ENCODE measurements at regions not wholly inside any gene's neighbourhood (a gene's known extent, or its start where the extent isn't known, plus 50 kb on each side); places are given as distances from the start of the nearest gene placed in this dataset.

DNA sequence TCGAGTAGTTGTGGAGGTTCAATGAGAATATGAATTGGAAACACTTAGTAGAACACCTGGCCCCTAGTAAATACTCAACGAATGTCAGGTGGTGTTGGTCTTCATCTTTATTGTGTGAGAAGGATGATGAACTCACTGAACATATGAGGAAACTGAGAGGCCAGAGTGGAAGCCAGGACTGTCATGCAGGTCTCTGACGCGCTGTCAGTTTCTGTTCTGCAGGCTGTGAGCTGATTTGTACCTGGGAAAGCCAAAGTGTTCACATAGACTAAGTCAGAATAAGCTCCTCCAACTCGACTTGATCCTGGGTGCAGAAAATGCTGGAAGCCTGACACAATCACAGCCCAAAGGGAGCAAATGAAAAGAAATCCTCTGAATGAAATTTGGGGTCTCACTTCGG lies 222.2 kb downstream of the LY86 start:
- peak in 2 of 4 experiments; percentile 24 to 40 for ATAC-seq (replicated peaks in 1 of 4)
- Histone ChIP-seq H3K4me3 (ENCODE audit: control insufficient read depth in 1 of 2, extremely low read depth in 1 of 2, low read length in 1 of 2) (peak overlapping the region; percentile 54 to 60), H3K36me3 (ENCODE audit: control insufficient read depth in 2 of 2, extremely low read depth in 1 of 2, insufficient read depth in 1 of 2, low read length in 1 of 2) (no peaks in the 10 kb centered on the region), H3K9me3 (no peaks in the 10 kb centered on the region), H3K27me3 (replicated peaks in 1 of 2; ENCODE audit: control insufficient read depth in 2 of 2, extremely low read depth in 1 of 2, insufficient read depth in 2 of 2, low read length in 1 of 2) (peaks cover 0 to 15% of the 10 kb centered on the region in 2 experiments), H3K27ac (ENCODE audit: low read length) (no peak overlapping the region), H3K4me1 (ENCODE audit: control insufficient read depth in 1 of 2, extremely low read depth in 1 of 2, insufficient read depth in 2 of 2, low read length in 2 of 2) (peaks cover 0 to 11% of the 10 kb centered on the region in 2 experiments)
- DNase-seq, result peak in 7 of 35 experiments; percentile 2 to 21 (median 7)
- 56% methylated on average over 5 of the region's 6 CpGs for WGBS (ENCODE audit: insufficient coverage)
- Mint-ChIP-seq H3K9me3 (no peaks in the 10 kb centered on the region), H3K4me1 (peaks cover 22 to 23% (median 22%) of the 10 kb centered on the region in 3 donors), H3K27ac (peak overlapping the region in 1 of 2 donors; percentile 86), H3K27me3 (peaks cover 5 to 10% of the 10 kb centered on the region in 2 donors), H3K4me3 (peak overlapping the region; percentile 83 to 90 (median 86)), H3K36me3 (no peaks in the 10 kb centered on the region)
- CTCF ChIA-PET, result interaction anchor here in 1 of 2 donors (0.9 kb wide), 1 partner anchor 433 kb away, joined by 3 read pairs; no protein-coding TSS in a partner anchor
- POLR2A ChIA-PET, result no interaction called here

DNA sequence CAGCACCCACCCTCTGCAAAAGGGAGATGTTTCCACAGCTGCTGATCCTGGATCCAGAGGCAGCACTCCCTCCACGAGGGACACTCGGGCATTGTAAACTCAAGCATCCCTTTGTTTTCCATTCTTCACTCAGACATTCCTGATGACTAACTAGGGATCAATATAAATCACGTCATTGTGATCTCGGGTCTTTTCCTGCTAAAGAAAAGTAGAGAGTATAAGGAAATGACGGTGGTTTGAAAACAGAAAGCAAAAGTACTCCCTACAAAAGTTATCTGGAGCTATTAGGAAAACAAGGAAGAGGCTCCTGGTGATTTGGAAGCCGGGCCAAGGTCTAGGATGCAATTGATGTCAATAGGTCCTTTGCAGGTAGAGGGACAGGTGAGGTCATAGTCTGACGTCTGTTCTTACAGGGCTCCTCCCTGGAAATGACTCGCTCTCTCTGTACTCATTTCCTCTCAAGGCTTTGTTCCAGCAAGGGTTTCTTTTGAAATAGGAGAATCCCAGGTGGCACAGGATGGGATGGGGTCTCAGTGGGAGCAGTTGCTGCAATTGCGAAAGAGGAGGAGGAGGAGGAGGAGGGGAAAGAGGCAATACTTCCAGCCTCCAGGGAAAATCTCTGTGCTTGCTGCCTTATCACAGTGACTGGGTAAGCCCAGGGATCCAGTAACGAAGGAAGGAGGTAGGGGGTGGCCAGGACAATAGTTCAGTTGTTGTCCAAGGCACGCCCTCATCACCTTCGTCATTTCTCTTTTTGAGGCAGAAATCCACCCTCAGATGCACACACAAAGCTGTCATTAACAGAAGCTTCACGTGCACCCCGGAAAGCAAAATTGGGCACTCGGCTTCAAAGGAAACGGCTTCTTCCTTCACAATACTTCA lies 222.8 kb downstream of the LY86 start:
- Histone ChIP-seq H3K9me3 (no peaks in the 10 kb centered on the region), H3K36me3 (ENCODE audit: control insufficient read depth in 2 of 2, extremely low read depth in 1 of 2, insufficient read depth in 1 of 2, low read length in 1 of 2) (no peaks in the 10 kb centered on the region), H3K27ac (ENCODE audit: low read length) (peak overlapping the region; percentile 62), H3K4me3 (ENCODE audit: control insufficient read depth in 1 of 2, extremely low read depth in 1 of 2, low read length in 1 of 2) (peak overlapping the region; percentile 54 to 60), H3K27me3 (replicated peaks in 1 of 2; ENCODE audit: control insufficient read depth in 2 of 2, extremely low read depth in 1 of 2, insufficient read depth in 2 of 2, low read length in 1 of 2) (peaks cover 0 to 12% of the 10 kb centered on the region in 2 experiments), H3K4me1 (ENCODE audit: control insufficient read depth in 1 of 2, extremely low read depth in 1 of 2, insufficient read depth in 2 of 2, low read length in 2 of 2) (peaks cover 0 to 11% of the 10 kb centered on the region in 2 experiments)
- peak in 33 of 35 experiments; percentile 8 to 74 (median 52) for DNase-seq
- ATAC-seq (replicated peaks in 1 of 4), result peak; percentile 46 to 92 (median 66)
- Mint-ChIP-seq H3K36me3 (no peaks in the 10 kb centered on the region), H3K9me3 (no peaks in the 10 kb centered on the region), H3K4me3 (peak overlapping the region; percentile 83 to 90 (median 86)), H3K27ac (peak overlapping the region; percentile 58 to 86), H3K4me1 (peaks cover 22 to 23% (median 22%) of the 10 kb centered on the region in 3 donors), H3K27me3 (peaks cover 5 to 10% of the 10 kb centered on the region in 2 donors)
- CTCF ChIA-PET, result interaction anchor here in 1 of 2 donors (0.7 to 0.9 kb wide), 2 partner anchors 432 to 1409 kb away, joined by 3 read pairs; no protein-coding TSS in a partner anchor
- POLR2A ChIA-PET, result no interaction called here
- 9% methylated on average over 6 of the region's 16 CpGs for whole genome bisulfite sequencing (ENCODE audit: insufficient coverage)

DNA sequence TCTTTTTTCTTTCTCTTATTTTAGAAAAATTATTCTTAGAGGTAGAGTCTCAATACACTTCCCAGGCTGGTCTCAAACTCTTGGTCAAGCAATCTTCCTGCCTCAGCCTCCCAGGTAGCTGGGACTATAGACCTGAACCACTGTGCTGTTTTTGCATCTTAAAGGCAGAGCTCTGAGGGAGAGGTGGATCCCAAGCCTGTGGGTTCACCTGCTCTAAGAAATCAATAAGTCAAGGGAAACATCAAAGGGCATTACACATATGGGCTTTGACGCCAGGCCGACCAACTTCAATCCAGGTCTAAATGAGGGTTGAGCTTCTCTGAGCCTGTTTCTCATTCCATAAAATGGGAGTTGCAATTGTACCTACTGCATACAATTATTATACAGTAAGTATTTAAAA lies 223.9 kb downstream of the LY86 start:
- Mint-ChIP-seq H3K4me3 (peak overlapping the region in 2 of 3 donors; percentile 86 to 90), H3K36me3 (no peaks in the 10 kb centered on the region), H3K27ac (no peak overlapping the region), H3K9me3 (no peaks in the 10 kb centered on the region), H3K27me3 (peaks cover 5 to 7% of the 10 kb centered on the region in 2 donors), H3K4me1 (peaks cover 22 to 23% (median 22%) of the 10 kb centered on the region in 3 donors)
- ChIA-PET CTCF (interaction anchor here in 1 of 2 donors (0.7 kb wide), 1 partner anchor 1410 kb away, joined by 3 read pairs; no protein-coding TSS in a partner anchor), POLR2A (interaction anchor here in 1 of 2 donors (0.6 kb wide), 1 partner anchor 133 kb away, joined by 3 read pairs; no protein-coding TSS in a partner anchor)
- Histone ChIP-seq H3K9me3 (no peaks in the 10 kb centered on the region), H3K4me3 (ENCODE audit: control insufficient read depth in 1 of 2, extremely low read depth in 1 of 2, low read length in 1 of 2) (no peak overlapping the region), H3K4me1 (ENCODE audit: control insufficient read depth in 1 of 2, extremely low read depth in 1 of 2, insufficient read depth in 2 of 2, low read length in 2 of 2) (peaks cover 0 to 11% of the 10 kb centered on the region in 2 experiments), H3K36me3 (ENCODE audit: control insufficient read depth in 2 of 2, extremely low read depth in 1 of 2, insufficient read depth in 1 of 2, low read length in 1 of 2) (no peaks in the 10 kb centered on the region), H3K27ac (ENCODE audit: low read length) (no peak overlapping the region), H3K27me3 (replicated peaks in 1 of 2; ENCODE audit: control insufficient read depth in 2 of 2, extremely low read depth in 1 of 2, insufficient read depth in 2 of 2, low read length in 1 of 2) (peaks cover 0 to 12% of the 10 kb centered on the region in 2 experiments)
- no CpG with 5 or more reads among the region's 2 CpGs for WGBS (ENCODE audit: insufficient coverage)
- DNase-seq, result no peak
- no peak for ATAC-seq (replicated peaks in 1 of 4)

DNA sequence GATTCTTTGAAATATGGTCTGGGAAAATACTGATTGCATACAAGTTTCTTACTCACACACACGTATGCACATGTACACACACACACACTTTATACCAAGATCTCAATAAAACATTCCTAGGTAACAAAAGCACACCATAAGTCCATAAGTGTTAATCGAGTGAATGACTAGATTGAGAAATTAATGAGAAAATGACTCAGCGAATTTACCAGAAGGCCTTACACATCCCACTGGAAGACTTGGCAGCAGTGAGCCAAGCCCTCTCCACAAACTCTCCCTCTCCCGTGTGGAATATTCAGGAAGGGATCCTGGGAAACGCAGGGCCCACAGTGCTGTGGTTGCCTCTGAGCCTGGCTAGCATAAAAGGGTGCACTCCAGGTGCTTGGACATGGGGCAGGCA lies 227.2 kb downstream of the LY86 start:
- H3K27ac Mint-ChIP-seq, result no peak overlapping the region

DNA sequence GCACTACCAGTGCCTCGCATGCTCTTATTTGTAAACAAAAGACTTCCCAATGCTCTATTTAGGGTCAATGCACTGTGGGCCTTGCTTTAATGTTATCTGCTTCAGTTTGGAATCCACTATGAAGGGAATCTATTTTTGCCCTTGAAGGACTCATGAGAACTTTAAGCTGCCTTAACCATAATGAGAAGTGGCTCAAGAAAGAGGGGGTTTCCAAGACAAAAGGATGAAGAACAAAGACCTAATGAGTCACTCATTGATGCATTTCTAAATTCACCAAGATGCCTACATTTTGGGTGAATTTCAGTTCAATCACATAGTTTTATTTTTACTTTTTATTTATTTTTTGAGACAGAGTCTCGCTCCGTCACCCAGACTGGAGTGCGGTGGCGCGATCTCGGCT lies 228.2 kb downstream of the LY86 start:
- no peaks in the 10 kb centered on the region for H3K4me1 ChIP-seq (ENCODE audit: control insufficient read depth in 1 of 2, extremely low read depth in 1 of 2, insufficient read depth in 2 of 2, low read length in 2 of 2)
- H3K36me3 ChIP-seq (ENCODE audit: control insufficient read depth in 2 of 2, extremely low read depth in 1 of 2, insufficient read depth in 1 of 2, low read length in 1 of 2), result no peaks in the 10 kb centered on the region
- peaks cover 6 to 9% (median 9%) of the 10 kb centered on the region in 3 donors for H3K4me1 Mint-ChIP-seq
- DNase-seq, result no peak
- no peaks in the 10 kb centered on the region for H3K36me3 Mint-ChIP-seq
- no peak overlapping the region for H3K27ac Mint-ChIP-seq
- POLR2A ChIA-PET, result no interaction called here
- H3K4me3 Mint-ChIP-seq, result no peak overlapping the region
- no peaks in the 10 kb centered on the region for H3K9me3 ChIP-seq
- H3K4me3 ChIP-seq (ENCODE audit: control insufficient read depth in 1 of 2, extremely low read depth in 1 of 2, low read length in 1 of 2), result no peak overlapping the region
- no peak overlapping the region for H3K27ac ChIP-seq (ENCODE audit: low read length)
- H3K9me3 Mint-ChIP-seq, result no peaks in the 10 kb centered on the region
- 91% methylated on average over 6 of the region's 7 CpGs for WGBS (ENCODE audit: insufficient coverage)
- H3K27me3 ChIP-seq (replicated peaks in 1 of 2; ENCODE audit: control insufficient read depth in 2 of 2, extremely low read depth in 1 of 2, insufficient read depth in 2 of 2, low read length in 1 of 2), result peaks cover 0 to 9% of the 10 kb centered on the region in 2 experiments
- no peak for ATAC-seq (replicated peaks in 1 of 4)
- CTCF ChIA-PET, result no interaction called here
- H3K27me3 Mint-ChIP-seq, result peaks cover 10 to 12% of the 10 kb centered on the region in 2 donors

More for the DNA sequence above, 227.2 kb downstream of the LY86 start:
- H3K27me3 Mint-ChIP-seq, result peaks cover 7 to 12% of the 10 kb centered on the region in 2 donors
- Histone ChIP-seq H3K27me3 (replicated peaks in 1 of 2; ENCODE audit: control insufficient read depth in 2 of 2, extremely low read depth in 1 of 2, insufficient read depth in 2 of 2, low read length in 1 of 2) (peaks cover 0 to 7% of the 10 kb centered on the region in 2 experiments), H3K4me3 (ENCODE audit: control insufficient read depth in 1 of 2, extremely low read depth in 1 of 2, low read length in 1 of 2) (no peak overlapping the region), H3K27ac (ENCODE audit: low read length) (no peak overlapping the region), H3K36me3 (ENCODE audit: control insufficient read depth in 2 of 2, extremely low read depth in 1 of 2, insufficient read depth in 1 of 2, low read length in 1 of 2) (no peaks in the 10 kb centered on the region), H3K4me1 (ENCODE audit: control insufficient read depth in 1 of 2, extremely low read depth in 1 of 2, insufficient read depth in 2 of 2, low read length in 2 of 2) (peaks cover 0 to 10% of the 10 kb centered on the region in 2 experiments), H3K9me3 (no peaks in the 10 kb centered on the region)
- POLR2A ChIA-PET, result no interaction called here
- H3K36me3 Mint-ChIP-seq, result no peaks in the 10 kb centered on the region
- DNase-seq (no peak), ATAC-seq (replicated peaks in 1 of 4) (no peak)
- no peaks in the 10 kb centered on the region for H3K9me3 Mint-ChIP-seq
- no peak overlapping the region for H3K4me3 Mint-ChIP-seq
- WGBS (ENCODE audit: insufficient coverage), result no CpG with 5 or more reads among the region's 5 CpGs
- CTCF ChIA-PET, result no interaction called here
- peaks cover 16 to 19% (median 18%) of the 10 kb centered on the region in 3 donors for H3K4me1 Mint-ChIP-seq

DNA sequence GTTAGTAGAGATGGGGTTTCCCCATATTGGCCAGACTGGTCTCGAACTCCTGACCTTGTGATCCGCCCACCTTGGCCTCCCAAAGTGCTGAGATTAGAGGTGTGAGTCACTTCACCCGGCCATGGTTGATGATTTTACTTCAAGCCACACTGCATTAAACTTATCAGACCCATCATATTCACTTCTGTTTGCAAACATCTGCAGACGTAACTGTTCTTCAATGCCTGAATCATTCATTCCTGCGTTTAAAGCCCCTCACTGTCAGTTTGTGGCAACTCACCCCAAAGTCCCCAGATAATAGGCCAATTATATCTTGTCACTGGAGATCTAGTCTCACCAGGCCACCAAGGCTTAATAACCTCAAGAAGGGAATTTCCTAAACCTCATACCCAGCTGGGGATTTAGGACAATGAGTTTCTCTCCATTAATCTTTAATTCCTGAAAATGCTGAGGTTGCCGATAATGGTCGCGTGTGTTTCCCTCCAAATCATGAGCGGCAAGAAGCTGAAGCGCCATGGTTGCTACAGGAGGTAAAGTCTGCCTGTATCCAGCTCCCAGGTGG lies 229.6 kb downstream of the LY86 start:
- CTCF ChIA-PET, result no interaction called here
- peaks cover 10 to 14% of the 10 kb centered on the region in 2 donors for H3K27me3 Mint-ChIP-seq

More for the DNA sequence above, 229.6 kb downstream of the LY86 start:
- no peak overlapping the region for H3K27ac Mint-ChIP-seq
- Histone ChIP-seq H3K9me3 (no peaks in the 10 kb centered on the region), H3K27ac (ENCODE audit: low read length) (no peak overlapping the region), H3K4me1 (ENCODE audit: control insufficient read depth in 1 of 2, extremely low read depth in 1 of 2, insufficient read depth in 2 of 2, low read length in 2 of 2) (no peaks in the 10 kb centered on the region), H3K36me3 (ENCODE audit: control insufficient read depth in 2 of 2, extremely low read depth in 1 of 2, insufficient read depth in 1 of 2, low read length in 1 of 2) (no peaks in the 10 kb centered on the region), H3K4me3 (ENCODE audit: control insufficient read depth in 1 of 2, extremely low read depth in 1 of 2, low read length in 1 of 2) (no peak overlapping the region), H3K27me3 (replicated peaks in 1 of 2; ENCODE audit: control insufficient read depth in 2 of 2, extremely low read depth in 1 of 2, insufficient read depth in 2 of 2, low read length in 1 of 2) (peaks cover 0 to 15% of the 10 kb centered on the region in 2 experiments)
- POLR2A ChIA-PET, result no interaction called here
- ATAC-seq (replicated peaks in 1 of 4) (no peak), DNase-seq (no peak)
- no peaks in the 10 kb centered on the region for H3K4me1 Mint-ChIP-seq
- H3K36me3 Mint-ChIP-seq, result no peaks in the 10 kb centered on the region
- H3K9me3 Mint-ChIP-seq, result no peaks in the 10 kb centered on the region
- no peak overlapping the region for H3K4me3 Mint-ChIP-seq
- WGBS (ENCODE audit: insufficient coverage), result 88% methylated on average over 6 of the region's 10 CpGs
